GM21786 (cell line): ENCODE measurements at regions not wholly inside any gene's neighbourhood (a gene's known extent, or its start where the extent isn't known, plus 50 kb on each side); places are given as distances from the start of the nearest gene placed in this dataset.
"Not testable (repeated sequence)": the region's sequence is repeated elsewhere in the genome, so short reads cannot be mapped to it uniquely, and the experiment has no call there.

Source experiments
- ATAC-seq: cut with Tn5 transposase; IDR thresholded peaks from one replicate; pipeline ENCODE4 v1.9.1; 2021; ENCODE audit not compliant: unreplicated experiment

DNA sequence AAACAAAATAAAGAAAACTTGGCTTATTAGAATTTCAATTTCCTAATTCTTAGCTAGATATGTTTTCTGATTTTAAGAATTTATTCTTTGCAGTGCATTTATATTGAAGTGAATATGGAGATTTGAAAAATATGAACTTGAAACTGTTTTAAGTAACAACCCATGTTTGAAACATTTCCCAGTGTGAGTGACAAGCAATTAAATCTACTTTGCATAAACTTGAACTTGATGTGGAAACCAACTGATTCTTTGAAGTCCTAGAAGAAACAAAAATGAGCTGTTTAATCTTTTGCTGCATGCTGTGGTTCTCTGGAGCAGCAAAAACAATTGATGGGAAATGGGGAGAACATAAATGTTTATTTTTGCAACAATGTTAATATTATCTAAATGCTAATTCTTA, 430.2 kb downstream of the ARL4A start:
- ATAC-seq: no peak

DNA sequence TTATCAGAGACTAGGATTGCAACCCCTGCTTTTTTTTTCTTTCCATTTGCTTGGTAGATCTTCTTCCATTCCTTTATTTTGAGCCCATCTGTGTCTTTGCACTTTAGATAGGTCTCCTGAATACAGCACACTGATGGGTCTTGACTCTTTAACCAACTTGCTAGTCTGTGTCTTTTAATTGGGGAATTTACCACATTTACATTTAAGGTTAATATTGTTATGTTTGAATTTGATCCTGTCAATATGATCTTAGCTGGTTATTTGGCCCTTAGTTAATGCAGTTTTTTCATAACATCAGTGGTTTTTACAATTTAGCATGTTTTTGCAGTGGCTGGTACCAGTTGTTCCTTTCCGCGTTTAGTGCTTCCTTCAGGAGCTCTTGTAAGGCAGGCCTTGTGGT, 437.2 kb downstream of the ARL4A start:
- not testable (repeated sequence) for ATAC-seq

- ATAC-seq: no peak
Observed at GRCh38 chr7:13126347-13126746, 438.9 kb downstream of the ARL4A start.

GRCh38 chr7:13130321-13130720, 442.9 kb downstream of the ARL4A start:
- ATAC-seq: no peak

DNA sequence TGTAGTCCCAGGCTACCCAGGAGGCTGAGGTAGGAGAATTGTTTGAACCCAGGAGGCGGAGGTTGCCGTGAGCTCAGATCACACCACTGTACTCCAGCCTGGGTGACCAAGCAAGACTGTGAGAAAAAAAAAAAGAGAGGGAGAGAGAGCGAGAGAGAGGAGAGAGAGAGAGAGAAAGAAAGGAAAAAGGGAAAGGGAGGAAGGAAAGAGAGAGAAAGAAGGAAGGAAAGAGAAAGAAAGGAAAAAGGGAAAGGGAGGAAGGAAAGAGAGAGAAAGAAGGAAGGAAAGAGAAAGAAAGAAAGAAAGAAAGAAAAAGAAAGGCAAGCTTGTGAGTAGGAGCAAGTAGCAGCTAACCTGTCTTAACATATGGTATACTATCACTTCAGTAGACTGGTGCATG, 443.5 kb downstream of the ARL4A start:
- ATAC-seq: not testable (repeated sequence)

DNA sequence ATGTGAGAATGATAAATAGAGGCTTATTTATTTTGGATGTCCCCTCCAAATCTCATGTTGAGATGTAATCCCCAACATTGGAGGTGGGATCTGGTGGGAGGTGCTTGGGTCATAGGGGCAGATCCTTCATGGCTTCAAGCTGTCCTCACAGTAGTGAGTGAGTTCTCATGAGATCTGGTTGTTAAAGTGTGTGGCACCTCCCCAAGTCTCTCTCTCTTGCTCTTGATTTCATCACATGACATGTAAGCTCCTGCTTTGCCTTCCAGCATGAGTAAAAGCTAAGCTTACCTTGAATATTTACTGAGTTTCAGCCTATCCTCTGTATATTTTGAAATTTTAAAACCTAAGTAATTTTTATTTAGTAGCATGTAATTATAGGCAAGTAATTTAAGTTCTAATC, 444.9 kb downstream of the ARL4A start:
- ATAC-seq: no peak

- ATAC-seq: not testable (repeated sequence)
Observed at GRCh38 chr7:13136345-13136744, 448.9 kb downstream of the ARL4A start.

- no peak for ATAC-seq
Observed at GRCh38 chr7:13139436-13139835, 452.0 kb downstream of the ARL4A start.

GRCh38 chr7:13144673-13145072, 457.2 kb downstream of the ARL4A start:
- no peak for ATAC-seq

DNA sequence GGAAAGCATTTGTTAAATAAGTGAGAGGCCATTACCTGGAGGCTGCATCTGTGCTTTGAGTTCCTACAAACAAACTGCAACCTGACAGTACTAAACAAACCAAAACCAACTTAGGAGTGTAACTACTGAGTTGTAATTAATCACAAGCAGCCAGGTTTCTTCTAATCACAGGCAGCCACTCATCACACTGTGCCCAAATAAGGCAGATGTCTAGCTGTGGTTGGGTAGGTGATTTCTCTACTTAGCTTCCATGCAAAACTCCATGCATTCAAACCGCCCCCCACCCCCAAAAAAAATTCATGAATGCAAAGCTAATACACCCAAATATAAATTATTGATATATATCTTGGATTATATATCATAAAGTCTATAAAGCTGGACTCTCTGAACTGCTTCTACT, 461.1 kb downstream of the ARL4A start:
- no peak for ATAC-seq

- no peak for ATAC-seq
Observed at GRCh38 chr7:13151978-13152377, 464.5 kb downstream of the ARL4A start.

GRCh38 chr7:13152755-13153154, 465.3 kb downstream of the ARL4A start:
- no peak for ATAC-seq

- ATAC-seq: no peak
Observed at GRCh38 chr7:13153266-13153665, 465.8 kb downstream of the ARL4A start.

DNA sequence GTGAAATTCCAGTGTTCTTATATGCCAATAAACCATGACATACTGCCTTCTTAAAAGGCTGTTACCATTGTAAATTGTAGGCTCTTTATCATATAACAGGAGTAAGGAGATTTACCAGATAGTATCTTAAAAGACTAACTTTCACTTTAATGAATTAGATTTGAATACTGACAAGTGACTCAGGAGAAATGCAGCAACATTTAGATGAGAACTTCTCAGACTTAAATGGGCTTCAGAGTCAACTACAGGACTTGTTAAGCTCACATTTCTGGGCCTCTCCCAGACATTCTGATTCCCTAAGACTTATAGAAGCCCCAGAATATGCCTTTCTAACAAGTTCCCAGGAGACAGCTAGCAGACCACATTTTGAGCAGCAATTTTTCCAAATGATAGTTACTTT, 466.3 kb downstream of the ARL4A start:
- ATAC-seq: no peak

- ATAC-seq: no peak
Observed at GRCh38 chr7:13155188-13155587, 467.8 kb downstream of the ARL4A start.

- no peak for ATAC-seq
Observed at GRCh38 chr7:13159003-13159402, 471.6 kb downstream of the ARL4A start.

DNA sequence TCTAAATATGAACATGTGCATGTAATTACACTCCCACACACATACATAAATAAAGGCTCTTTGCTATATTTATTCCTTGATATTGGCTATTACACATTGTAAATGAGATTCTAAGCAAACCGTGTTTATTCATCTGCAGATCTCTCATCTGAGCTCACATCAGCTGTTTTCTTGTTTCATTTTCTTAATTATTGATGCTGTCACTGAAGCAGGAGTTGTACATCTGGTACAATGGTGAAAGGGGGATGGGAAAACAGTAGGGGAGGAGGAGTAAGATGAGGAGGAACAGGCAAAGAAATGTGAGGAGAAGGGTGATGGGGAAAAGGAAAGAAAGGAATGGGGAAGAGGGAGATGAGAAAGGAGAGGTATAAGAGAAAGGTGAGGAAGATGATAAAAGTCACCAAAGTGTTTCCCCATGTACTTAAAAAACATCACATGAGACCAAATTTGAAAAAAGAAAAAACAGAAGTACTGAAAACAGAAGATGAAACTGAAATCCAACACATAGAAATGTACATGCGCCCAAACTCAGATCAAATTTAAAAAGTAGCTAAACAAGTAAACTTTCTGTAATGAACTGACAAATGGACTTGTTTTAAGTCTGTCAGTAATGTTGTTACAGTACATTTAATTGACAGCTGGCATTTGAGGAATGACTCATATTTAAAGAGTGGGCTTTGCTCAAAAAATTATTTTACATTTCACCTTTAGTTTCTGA, 472.2 kb downstream of the ARL4A start:
- ATAC-seq: no peak

DNA sequence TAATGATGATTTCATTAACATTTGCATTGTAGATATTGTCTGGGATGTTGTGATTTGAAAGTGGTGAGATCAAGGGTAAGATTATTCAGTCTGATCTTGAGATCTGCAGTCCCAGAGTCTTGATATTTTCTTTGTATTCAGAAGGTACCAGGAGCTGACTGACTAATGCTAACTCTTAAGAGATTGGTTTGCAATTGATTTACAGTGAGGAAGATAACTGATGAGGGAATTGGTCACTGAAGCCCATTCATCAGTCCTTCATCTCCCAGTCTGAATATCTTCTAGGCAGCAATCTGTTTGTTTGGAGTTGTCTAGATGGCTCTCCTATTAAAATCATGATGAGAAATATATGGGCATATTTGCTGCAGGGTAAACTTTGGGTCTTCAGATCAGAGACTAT, 473.7 kb downstream of the ARL4A start:
- no peak for ATAC-seq

GRCh38 chr7:13165854-13166253, 478.4 kb downstream of the ARL4A start:
- ATAC-seq: no peak

GRCh38 chr7:13166801-13167200, 479.4 kb downstream of the ARL4A start:
- ATAC-seq: no peak

- ATAC-seq: no peak
Observed at GRCh38 chr7:13169356-13169755, 481.9 kb downstream of the ARL4A start.

DNA sequence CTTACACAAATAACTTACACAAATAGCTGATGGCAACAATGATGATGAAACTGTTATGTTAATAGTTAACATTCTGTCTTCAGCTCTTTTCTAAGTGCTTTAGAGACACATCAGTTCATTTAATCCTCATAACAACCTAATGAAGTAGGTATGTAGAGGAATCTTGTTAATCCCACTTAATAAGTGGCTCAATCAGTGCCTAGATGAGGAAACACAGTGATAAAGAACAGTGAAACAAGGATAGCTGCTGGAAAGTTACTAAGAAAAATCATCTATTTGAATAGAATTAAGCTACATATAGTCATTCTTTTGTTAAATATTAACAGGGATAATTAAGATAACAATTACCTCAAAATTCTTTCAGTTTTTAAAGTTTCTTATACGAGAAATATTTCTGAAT, 487.6 kb downstream of the ARL4A start:
- no peak for ATAC-seq

- ATAC-seq: no peak
Observed at GRCh38 chr7:13179011-13179582, 491.7 kb downstream of the ARL4A start.
